GM19238 (cell line): ENCODE measurements at regions not wholly inside any gene's neighbourhood (a gene's known extent, or its start where the extent isn't known, plus 50 kb on each side); places are given as distances from the start of the nearest gene placed in this dataset.
"Not testable (repeated sequence)": the region's sequence is repeated elsewhere in the genome, so short reads cannot be mapped to it uniquely, and the experiment has no call there.

ENCODE experiments used
- DNase-seq: peaks from one replicate; pipeline ENCODE4 v3.0.0; 2011; ENCODE audit warnings: low spot score; ENCODE audit not compliant: insufficient read length

DNA sequence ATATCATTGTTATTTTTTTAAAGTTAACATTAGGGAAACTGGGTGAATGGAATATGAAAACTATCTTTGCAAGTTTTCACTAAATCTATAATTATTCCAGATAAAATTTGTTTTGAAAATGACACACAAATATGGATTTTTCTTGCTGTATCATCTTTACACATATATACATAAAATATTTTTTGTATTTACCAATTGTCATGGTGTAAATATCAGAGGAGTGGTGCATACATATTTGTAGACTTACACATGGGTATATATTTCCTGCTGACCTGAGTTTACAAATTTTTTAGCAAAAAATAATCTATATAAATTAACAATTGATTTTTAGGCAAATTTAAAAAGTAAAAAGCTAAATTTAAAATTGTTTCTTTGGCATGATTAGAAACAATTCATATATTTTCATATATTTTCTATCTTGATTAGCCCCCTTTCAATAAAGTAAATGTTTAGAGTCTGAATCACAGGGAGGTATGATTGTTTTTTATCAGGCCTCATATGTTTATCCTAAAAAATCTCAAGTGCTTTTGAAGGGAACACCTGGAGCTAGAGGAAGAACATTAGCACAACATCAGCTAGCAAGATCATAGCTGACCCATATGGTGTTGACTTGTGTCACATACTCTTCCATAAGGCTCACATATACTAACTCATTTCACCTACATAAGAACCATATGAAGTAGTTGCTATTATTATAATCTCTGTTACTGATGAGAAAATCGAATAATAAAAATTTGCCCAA, 671.8 kb upstream of the GJE1 start:
- no peak for DNase-seq

DNA sequence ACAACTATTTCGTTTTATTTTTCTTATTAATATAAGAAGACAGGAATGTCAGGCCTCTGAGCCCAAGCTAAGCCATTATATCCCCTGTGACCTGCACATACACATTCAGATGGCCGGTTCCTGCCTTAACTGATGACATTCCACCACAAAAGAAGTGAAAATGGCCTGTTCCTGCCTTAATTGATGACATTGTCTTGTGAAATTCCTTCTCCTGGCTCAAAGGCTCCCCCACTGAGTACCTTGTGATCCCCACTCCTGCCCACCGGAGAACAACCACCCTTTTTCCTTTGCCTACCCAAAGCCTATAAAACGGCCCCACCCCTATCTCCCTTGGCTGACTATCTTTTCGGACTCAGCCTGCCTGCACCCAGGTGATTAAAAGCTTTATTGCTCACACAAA, 672.5 kb upstream of the GJE1 start:
- DNase-seq = not testable (repeated sequence)

DNA sequence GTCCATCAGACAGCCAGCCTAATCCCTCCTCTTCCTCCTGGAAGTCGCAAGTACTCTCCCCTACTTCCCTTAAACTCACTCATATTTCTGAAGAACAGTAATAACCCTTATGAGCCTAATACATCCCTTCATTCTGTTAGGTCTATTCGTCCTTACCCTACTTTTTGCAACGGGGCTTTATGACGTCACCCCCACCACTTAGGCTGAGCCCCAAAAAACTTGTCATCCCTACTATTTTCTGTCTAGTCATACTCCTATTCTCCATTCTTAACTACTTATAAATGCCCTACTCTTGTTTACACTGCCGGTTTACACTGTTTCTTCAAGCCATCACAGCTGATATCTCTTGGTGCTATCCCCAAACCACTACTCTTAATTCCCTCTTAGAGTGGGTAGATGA, 674.7 kb upstream of the GJE1 start:
- not testable (repeated sequence) for DNase-seq

GRCh38 chr6:141452354-141452686, 680.4 kb upstream of the GJE1 start:
- DNase-seq = no peak

DNA sequence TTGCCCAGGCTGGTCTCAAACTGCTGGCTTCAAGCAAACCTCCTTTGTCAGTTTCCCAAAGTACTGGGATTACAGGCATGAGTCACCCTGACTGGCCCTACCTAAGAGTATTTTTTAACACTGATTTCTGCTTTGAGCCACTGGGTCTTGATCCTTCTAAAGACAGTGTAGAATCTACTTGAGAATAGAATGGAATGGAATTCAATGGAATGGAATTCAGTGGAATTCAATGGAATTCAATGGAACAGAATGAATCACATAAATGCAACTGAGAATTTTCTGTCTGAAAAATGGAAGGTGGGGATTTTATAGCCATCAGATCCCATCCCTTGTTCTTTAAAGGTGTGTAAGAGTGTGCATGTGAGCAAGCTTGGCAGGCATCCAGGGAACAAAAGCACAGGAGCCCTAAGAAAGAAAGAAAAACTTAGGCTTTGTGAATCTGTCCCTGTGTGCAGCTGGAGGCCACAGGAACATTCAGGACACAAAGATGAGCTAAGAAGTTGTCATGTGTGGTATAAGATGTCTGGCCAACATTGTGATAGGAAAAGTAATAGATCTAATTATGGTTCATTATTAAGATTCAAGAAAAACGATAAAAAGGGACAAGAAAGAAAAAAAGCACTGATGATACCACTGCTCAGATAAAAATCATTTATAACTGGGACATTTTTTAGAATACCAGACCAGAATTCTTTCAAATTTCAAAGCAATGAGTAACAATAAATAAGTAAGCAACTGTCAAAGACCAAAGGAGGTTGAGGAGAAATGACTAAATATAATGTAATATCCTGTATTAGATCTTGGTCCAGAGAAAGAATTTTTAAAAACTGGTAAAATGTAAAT, 681.0 kb upstream of the GJE1 start:
- no peak for DNase-seq

- no peak for DNase-seq
Observed at GRCh38 chr6:141451181-141451510, 681.6 kb upstream of the GJE1 start.

DNA sequence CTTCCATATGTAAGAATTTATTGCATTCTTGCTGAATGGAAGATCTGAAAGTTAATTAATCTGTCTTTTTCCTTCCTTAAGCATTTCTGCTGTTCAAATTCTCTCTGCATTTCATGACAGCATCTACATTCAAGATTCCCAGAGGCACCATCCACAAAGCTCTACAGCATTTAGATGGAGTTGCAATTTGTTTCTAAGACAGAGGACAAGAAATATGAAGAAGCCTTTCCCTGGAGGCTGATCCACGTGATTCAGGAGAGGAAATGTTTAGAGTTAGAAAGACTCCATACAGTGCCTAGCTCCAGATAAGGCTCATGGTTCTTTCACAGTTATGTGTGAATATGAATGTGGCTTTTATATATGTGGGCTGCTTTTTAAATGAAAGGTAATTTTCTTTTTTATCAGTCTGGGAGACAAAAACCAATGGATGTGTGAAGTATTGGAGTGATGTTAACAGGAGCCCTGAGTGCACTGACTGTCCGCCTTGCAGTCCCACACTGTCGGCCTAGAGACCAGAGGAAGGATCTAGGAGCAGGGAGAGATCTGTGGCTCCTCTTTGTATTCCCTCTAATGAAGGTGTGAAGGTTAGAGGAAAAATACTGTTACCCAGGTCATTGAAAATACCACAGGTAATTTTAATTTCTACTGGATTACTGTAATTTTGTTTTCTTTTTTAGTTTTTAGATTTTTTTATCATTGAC, 686.6 kb upstream of the GJE1 start:
- no peak for DNase-seq

- DNase-seq = no peak
Observed at GRCh38 chr6:141443668-141444289, 688.9 kb upstream of the GJE1 start.

DNA sequence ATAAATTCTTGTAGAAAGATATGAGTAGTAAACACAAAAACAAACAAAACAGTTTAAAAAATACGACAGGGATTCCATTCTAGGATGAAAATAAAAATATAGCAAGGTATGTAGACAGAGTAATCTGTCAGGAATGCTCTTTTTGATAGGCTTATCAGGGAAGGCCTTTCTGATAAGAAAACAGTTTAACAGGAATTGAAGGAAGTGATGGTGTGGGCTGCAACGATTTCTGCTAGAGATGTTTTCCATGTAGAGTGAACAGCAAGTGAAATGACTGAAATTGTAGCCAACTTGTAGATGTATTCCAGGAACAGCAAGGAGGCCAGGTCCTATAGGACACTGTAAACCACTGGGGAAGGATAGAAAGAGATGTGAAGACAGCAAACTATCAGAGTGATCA, 689.7 kb upstream of the GJE1 start:
- no peak for DNase-seq

- DNase-seq = no peak
Observed at GRCh38 chr6:141439513-141439912, 693.2 kb upstream of the GJE1 start.

GRCh38 chr6:141437685-141438084, 695.0 kb upstream of the GJE1 start:
- no peak for DNase-seq

DNA sequence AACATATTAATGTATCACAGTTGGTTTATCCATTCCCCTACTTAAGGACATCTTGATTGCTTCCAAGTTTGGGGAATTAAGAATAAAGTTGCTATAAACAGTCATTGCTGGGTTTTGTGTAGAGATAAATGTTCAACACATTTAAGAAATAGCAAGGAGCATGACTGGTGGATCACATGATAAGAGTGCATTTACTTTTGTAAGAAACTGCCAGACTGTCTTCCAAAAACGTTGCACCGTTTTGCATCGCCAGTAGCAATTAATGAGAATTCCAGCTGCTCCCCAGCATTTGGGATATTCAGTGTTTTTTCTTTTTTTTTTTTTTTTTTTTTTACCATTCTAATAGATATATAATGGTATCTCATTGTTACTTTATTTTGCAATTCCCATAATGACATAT, 695.7 kb upstream of the GJE1 start:
- DNase-seq = no peak

- DNase-seq = no peak
Observed at GRCh38 chr6:141426400-141426980, 706.2 kb upstream of the GJE1 start.

DNA sequence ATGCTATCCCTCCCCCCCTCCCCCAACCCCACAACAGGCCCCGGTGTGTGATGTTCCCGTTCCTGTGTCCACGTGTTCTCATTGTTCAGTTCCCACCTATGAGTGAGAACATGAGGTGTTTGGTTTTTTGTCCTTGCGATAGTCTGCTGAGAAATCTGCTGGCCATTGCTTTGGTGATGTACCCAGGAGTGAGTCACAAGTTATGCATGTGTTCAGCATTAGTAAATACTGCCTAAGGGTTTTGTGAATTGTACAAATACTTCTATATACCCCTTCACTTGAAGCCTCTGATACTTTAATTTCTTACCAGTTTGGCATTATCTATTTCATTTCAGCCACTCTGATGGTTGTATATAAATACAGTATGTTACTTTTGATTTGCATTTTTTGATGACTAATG, 711.3 kb upstream of the GJE1 start:
- no peak for DNase-seq

DNA sequence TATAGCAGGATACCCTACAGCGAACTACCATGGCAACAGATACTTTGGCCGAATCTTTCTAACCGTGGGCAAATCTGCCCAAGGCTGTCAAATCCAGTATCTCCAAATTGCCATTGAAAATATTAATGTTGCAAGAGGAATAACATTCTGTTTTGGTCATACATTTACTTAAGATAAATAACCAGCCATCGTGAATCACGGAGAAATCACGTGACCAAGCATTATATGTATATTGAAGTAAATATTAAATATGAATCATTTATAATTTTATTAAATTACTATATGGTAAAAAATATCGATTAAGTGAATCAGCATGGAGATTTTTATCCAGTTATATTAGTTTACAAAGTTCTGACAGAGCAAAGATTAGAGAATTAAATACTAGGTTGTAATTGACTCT, 714.6 kb upstream of the GJE1 start:
- no peak for DNase-seq

DNA sequence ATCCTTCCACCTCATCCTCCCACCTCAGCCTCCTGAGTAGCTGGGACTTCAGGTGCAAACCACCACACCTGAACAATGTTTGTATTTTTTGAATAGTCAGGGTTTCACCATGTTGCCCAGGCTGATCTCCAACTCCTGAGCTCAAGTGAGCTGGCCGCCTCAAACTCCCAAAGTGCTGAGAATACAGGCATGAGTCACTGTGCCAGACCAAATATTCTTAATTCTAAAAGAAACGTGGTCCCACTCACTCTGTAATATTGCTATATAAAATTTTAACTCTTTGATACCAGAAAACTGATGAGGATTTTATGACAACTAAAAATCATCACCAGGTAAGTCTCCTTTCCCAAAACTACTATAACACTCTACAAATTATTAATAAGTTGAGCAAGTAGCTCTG, 716.8 kb upstream of the GJE1 start:
- no peak for DNase-seq

DNA sequence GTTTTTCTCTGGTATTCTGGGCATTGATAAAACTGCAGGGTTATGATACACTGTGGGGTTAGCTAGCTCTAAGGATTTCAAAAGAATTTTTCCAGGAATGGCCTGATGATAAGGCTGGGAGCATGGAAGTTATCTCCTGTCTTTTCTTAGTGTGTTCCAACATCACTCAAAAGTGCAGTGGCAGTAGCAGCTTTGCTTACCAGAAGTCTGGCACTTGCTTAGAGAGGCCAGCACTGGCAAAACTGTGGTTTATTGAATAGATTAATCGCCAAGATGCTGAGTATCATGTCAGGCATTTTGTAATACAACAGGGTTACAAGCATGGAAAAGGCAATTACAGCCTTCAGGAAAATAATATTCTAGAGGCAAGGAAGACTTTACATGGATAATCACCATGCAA, 719.5 kb upstream of the GJE1 start:
- DNase-seq = no peak

- no peak for DNase-seq
Observed at GRCh38 chr6:141406761-141407160, 726.0 kb upstream of the GJE1 start.

DNA sequence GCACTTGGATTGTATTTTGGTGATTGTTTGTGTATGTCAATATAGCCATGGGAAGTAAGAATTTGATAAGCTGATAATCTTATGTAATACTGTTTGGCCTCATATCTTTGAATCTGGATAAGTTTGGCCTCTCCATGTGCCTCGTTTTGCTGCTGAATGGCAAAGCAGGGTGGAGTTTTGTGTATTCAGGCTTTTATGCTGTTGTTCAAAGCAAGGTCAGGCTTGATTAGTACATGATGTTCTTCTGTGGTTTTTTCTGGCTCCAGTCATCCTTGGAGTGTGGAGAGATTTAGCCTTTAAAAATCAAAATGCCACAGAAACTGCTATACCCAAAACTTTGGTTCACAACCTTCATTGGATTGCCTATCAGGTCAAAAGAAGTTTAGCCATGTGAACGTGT, 728.9 kb upstream of the GJE1 start:
- no peak for DNase-seq

DNA sequence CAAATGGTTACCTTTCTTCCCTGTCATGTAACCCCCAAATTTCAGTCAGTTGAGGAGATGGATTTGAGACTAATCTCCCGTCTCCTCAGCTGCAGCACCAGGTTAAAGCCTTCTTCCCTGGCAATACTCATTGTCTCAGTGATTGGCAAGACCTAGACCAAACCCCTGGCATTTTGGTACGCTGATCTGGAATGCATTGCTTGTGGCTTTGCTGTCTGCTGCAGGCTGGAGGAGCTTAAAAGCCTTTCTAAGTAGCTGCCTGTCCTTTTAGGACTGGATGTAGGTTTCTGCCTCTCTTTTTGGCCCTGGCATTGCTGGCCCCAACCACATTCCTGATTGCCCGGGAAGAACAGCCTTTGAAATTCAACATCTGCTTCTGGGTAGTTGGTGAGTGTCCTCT, 729.6 kb upstream of the GJE1 start:
- DNase-seq = no peak

DNA sequence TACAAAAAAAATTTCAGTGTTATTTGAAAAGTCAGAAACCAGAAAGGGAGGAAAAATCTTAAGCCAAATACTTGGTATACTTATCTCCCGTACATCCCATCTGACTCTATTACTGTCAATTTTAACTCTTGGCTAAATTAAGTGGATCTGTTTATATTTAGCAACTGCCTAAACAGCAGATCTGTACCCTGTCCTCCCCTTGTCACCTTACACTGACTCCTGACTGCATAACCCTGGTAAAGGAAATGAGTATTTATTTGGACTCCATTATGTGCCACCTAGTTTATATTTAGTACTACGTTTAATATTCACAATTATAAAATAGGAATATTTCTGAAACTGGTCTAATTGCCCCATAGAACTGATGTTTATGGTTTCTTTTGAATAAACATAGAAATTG, 730.2 kb upstream of the GJE1 start:
- DNase-seq = no peak

- no peak for DNase-seq
Observed at GRCh38 chr6:141401851-141402250, 730.9 kb upstream of the GJE1 start.
